H9 (cell line): ENCODE measurements at regions not wholly inside any gene's neighbourhood (a gene's known extent, or its start where the extent isn't known, plus 50 kb on each side); places are given as distances from the start of the nearest gene placed in this dataset.

Experiments
- DNase-seq: peaks from one replicate; pipeline ENCODE4 v3.0.0-alpha.2; 2017
- H2AFZ ChIP-seq: one replicate; pipeline ENCODE4 v1.6.1; 2013; ENCODE audit warnings: mild to moderate bottlenecking, low read length, control low read depth, moderate library complexity
- H2AK5ac ChIP-seq: 2 replicates; pipeline ENCODE4 v1.6.1; 2013; ENCODE audit warnings: low read length, control low read depth, mixed read lengths; ENCODE audit not compliant: insufficient read length
- H2BK120ac ChIP-seq: one replicate; pipeline ENCODE4 v1.6.1; 2013; ENCODE audit warnings: low read depth, mild to moderate bottlenecking, low read length, control low read depth, inconsistent platforms; ENCODE audit not compliant: poor library complexity, severe bottlenecking
- H2BK12ac ChIP-seq: 2 replicates; pipeline ENCODE4 v1.6.1; 2013; ENCODE audit warnings: low read length, control low read depth, mixed read lengths, low read depth; ENCODE audit not compliant: insufficient read length
- H2BK15ac ChIP-seq: 2 replicates; pipeline ENCODE4 v1.6.1; 2013; ENCODE audit warnings: low read depth, low read length, control low read depth
- H2BK20ac ChIP-seq: one replicate; pipeline ENCODE4 v1.6.1; 2013; ENCODE audit warnings: low read depth, mild to moderate bottlenecking, low read length, control low read depth, inconsistent platforms; ENCODE audit not compliant: poor library complexity, severe bottlenecking
- H2BK5ac ChIP-seq: 2 replicates; pipeline ENCODE4 v1.6.1; 2013; ENCODE audit warnings: low read length, control low read depth, mixed read lengths; ENCODE audit not compliant: insufficient read length
- H3K14ac ChIP-seq: 2 replicates; pipeline ENCODE4 v1.6.1; 2013; ENCODE audit warnings: low read length, control low read depth; ENCODE audit not compliant: insufficient read depth
- H3K18ac ChIP-seq: 2 replicates; pipeline ENCODE4 v1.6.1; 2013; ENCODE audit warnings: low read depth, mild to moderate bottlenecking, mixed read lengths, low read length, control low read depth; ENCODE audit not compliant: insufficient read length
- H3K23ac ChIP-seq: 2 replicates; pipeline ENCODE4 v1.6.1; 2013; ENCODE audit warnings: low read length, control low read depth, mixed read lengths, low read depth; ENCODE audit not compliant: insufficient read length
- H3K23me2 ChIP-seq: 2 replicates; pipeline ENCODE4 v1.6.1; 2013; ENCODE audit warnings: low read depth, mild to moderate bottlenecking, mixed read lengths, low read length, control low read depth; ENCODE audit not compliant: insufficient read length, poor library complexity, severe bottlenecking
- H3K27ac ChIP-seq: 2 replicates; pipeline ENCODE4 v1.5.1; 2013; ENCODE audit warnings: low read length, control low read depth, mixed read lengths, low read depth; ENCODE audit not compliant: insufficient read length
- H3K27me3 ChIP-seq: 2 replicates; pipeline ENCODE4 v1.6.1; 2013; ENCODE audit warnings: low read length, control low read depth, inconsistent platforms; ENCODE audit not compliant: insufficient read depth
- H3K4ac ChIP-seq: 2 replicates; pipeline ENCODE4 v1.6.1; 2013; ENCODE audit warnings: low read depth, mild to moderate bottlenecking, control low read depth, inconsistent platforms, low read length, moderate library complexity
- H3K4me1 ChIP-seq: 2 replicates; pipeline ENCODE4 v1.6.1; 2013; ENCODE audit warnings: low read length, control low read depth, inconsistent platforms; ENCODE audit not compliant: insufficient read depth
- H3K4me2 ChIP-seq: 2 replicates; pipeline ENCODE4 v1.6.1; 2013; ENCODE audit warnings: low read length, control low read depth, mixed read lengths; ENCODE audit not compliant: insufficient read length, insufficient read depth
- H3K56ac ChIP-seq: 2 replicates; pipeline ENCODE4 v1.6.1; 2013; ENCODE audit warnings: low read depth, mild to moderate bottlenecking, mixed read lengths, low read length, control low read depth; ENCODE audit not compliant: insufficient read length
- H3K79me1 ChIP-seq: 2 replicates; pipeline ENCODE4 v1.6.1; 2013; ENCODE audit warnings: low read depth, mild to moderate bottlenecking, moderate library complexity, low read length, control low read depth, inconsistent platforms; ENCODE audit not compliant: insufficient read depth, poor library complexity, severe bottlenecking
- H3K79me2 ChIP-seq: 2 replicates; pipeline ENCODE4 v1.6.1; 2013; ENCODE audit warnings: low read length, control low read depth, inconsistent platforms; ENCODE audit not compliant: insufficient read depth
- H3K9ac ChIP-seq: 2 replicates; pipeline ENCODE4 v1.6.1; 2013; ENCODE audit warnings: low read length, control low read depth, mixed read lengths; ENCODE audit not compliant: insufficient read length; ENCODE audit errors: extremely low read depth
- H3K9me3 ChIP-seq: one replicate; pipeline ENCODE4 v1.6.1; 2013; ENCODE audit warnings: low read depth, low read length, inconsistent platforms; ENCODE audit not compliant: control insufficient read depth
- H3T11ph ChIP-seq: one replicate; pipeline ENCODE4 v1.6.1; 2013; ENCODE audit warnings: mild to moderate bottlenecking, low read length, control low read depth, inconsistent platforms
- H4K20me1 ChIP-seq: one replicate; pipeline ENCODE4 v1.6.1; 2013; ENCODE audit not compliant: control insufficient read depth, insufficient read length, insufficient read depth
- H4K5ac ChIP-seq: 2 replicates; pipeline ENCODE4 v1.6.1; 2013; ENCODE audit warnings: low read depth, mild to moderate bottlenecking, mixed read lengths, low read length, control low read depth; ENCODE audit not compliant: insufficient read length
- H4K8ac ChIP-seq: replicated peaks from 2 replicates; pipeline ENCODE4 v1.6.1; 2013; ENCODE audit warnings: low read length, control low read depth, mixed read lengths, low read depth; ENCODE audit not compliant: insufficient read length
- H4K91ac ChIP-seq: 2 replicates; pipeline ENCODE4 v1.6.1; 2013; ENCODE audit warnings: low read depth, mild to moderate bottlenecking, moderate library complexity, mixed read lengths, low read length, control low read depth; ENCODE audit not compliant: insufficient read length
- H3K27ac Mint-ChIP-seq, 3 experiments: 2 replicates in 2 of 3; 3 replicates in 1 of 3; pipeline ENCODE4 v1.8.0; 2020 to 2021; ENCODE audit warnings: mixed read lengths in 3 of 3, mild to moderate bottlenecking in 1 of 3, moderate library complexity in 1 of 3
- H3K27me3 Mint-ChIP-seq: 2 replicates; pipeline ENCODE4 v1.8.0; 2021; ENCODE audit warnings: low read depth, mild to moderate bottlenecking, moderate library complexity, mixed read lengths
- H3K36me3 Mint-ChIP-seq, 3 experiments: 2 replicates in 2 of 3; 3 replicates in 1 of 3; pipeline ENCODE4 v1.8.0; 2020 to 2021; ENCODE audit warnings: low read depth in 3 of 3, mixed read lengths in 3 of 3; ENCODE audit not compliant: insufficient read depth in 1 of 3
- H3K4me1 Mint-ChIP-seq, 2 experiments: 2 replicates each; pipeline ENCODE4 v1.8.0; 2020; ENCODE audit warnings: mixed read lengths in 2 of 2
- H3K4me3 Mint-ChIP-seq, 2 experiments: 2 replicates in 1 of 2; 3 replicates in 1 of 2; pipeline ENCODE4 v1.8.0; 2020 to 2021; ENCODE audit warnings: mild to moderate bottlenecking in 2 of 2, mixed read lengths in 2 of 2, moderate library complexity in 1 of 2
- H3K9me3 Mint-ChIP-seq, 2 experiments: 2 replicates in 1 of 2; 3 replicates in 1 of 2; pipeline ENCODE4 v1.8.0; 2020; ENCODE audit warnings: mild to moderate bottlenecking in 2 of 2, mixed read lengths in 2 of 2, moderate library complexity in 1 of 2
- CTCF ChIP-seq: fragments of 200-600 bp; sonication (generic); conservative IDR thresholded peaks from 3 replicates; pipeline ENCODE4 v1.8.0; 2021; ENCODE audit warnings: antibody characterized with exemption, mild to moderate bottlenecking
- WGBS: extraction: QIAGEN DNeasy Blood & Tissue Kit; methylation state at CpG from one replicate; pipeline ENCODE4 v1.1.7; 2013; ENCODE audit warnings: missing lambda C conversion rate, low lambda C conversion rate, mixed read lengths; ENCODE audit not compliant: insufficient read length; ENCODE audit errors: extremely low coverage; 5-methylcytosine and 5-hydroxymethylcytosine counted together

GRCh38 chr2:59868981-59869380, 684.5 kb downstream of the BCL11A start:
- Histone ChIP-seq H4K8ac (no peak overlapping the region), H3K23ac (no peak overlapping the region), H3K79me2 (no peaks in the 10 kb centered on the region), H4K91ac (no peak overlapping the region), H4K20me1 (no peaks in the 10 kb centered on the region), H2BK5ac (no peak overlapping the region), H3T11ph (no peak overlapping the region), H3K79me1 (no peaks in the 10 kb centered on the region), H3K14ac (no peak overlapping the region), H4K5ac (no peak overlapping the region), H2AFZ (no peak overlapping the region), H3K23me2 (no peaks in the 10 kb centered on the region), H2BK120ac (no peak overlapping the region), H3K4me1 (no peaks in the 10 kb centered on the region), H3K27me3 (no peaks in the 10 kb centered on the region), H3K27ac (no peak overlapping the region), H2BK15ac (no peak overlapping the region), H3K4ac (no peak overlapping the region), H2BK12ac (no peak overlapping the region), H3K9ac (no peak overlapping the region), H3K18ac (no peak overlapping the region), H3K4me2 (no peak overlapping the region), H3K56ac (no peak overlapping the region), H3K9me3 (no peaks in the 10 kb centered on the region), H2AK5ac (no peak overlapping the region), H2BK20ac (no peak overlapping the region)
- H3K4me1 Mint-ChIP-seq, result 0 out of 4 replicates have a peak, but pooled peaks cover 0 to 3% of the 10 kb centered on the region in 2 experiments
- no peaks in the 10 kb centered on the region for H3K9me3 Mint-ChIP-seq
- no peaks in the 10 kb centered on the region for H3K36me3 Mint-ChIP-seq
- H3K27me3 Mint-ChIP-seq, result peaks cover 2% of the 10 kb centered on the region; the same call in 1 of the 2 replicates
- DNase-seq, result no peak
- no peak for TF ChIP-seq CTCF
- no CpG with 5 or more reads among the region's 2 CpGs for WGBS
- H3K27ac Mint-ChIP-seq, result no peak overlapping the region
- no peak overlapping the region for H3K4me3 Mint-ChIP-seq
